BLaER1 (cell line): ENCODE measurements at regions not wholly inside any gene's neighbourhood (a gene's known extent, or its start where the extent isn't known, plus 50 kb on each side); places are given as distances from the start of the nearest gene placed in this dataset.
A peak's percentile ranks its signal among the peaks of the same experiment; 100 is the strongest.

Experiments
- H3K27ac ChIP-seq: shearing (Covaris generic); formaldehyde crosslinking; 2 replicates; pipeline ENCODE4 v1.8.1; 2022
- H3K27me3 ChIP-seq: shearing (Covaris generic); formaldehyde crosslinking; 2 replicates; pipeline ENCODE4 v1.8.1; 2022
- H3K36me3 ChIP-seq: shearing (Covaris generic); formaldehyde crosslinking; 2 replicates; pipeline ENCODE4 v1.8.1; 2022
- H3K4me1 ChIP-seq: shearing (Covaris generic); formaldehyde crosslinking; 2 replicates; pipeline ENCODE4 v1.8.1; 2022
- H3K4me2 ChIP-seq: shearing (Covaris generic); formaldehyde crosslinking; 2 replicates; pipeline ENCODE4 v1.8.1; 2022
- H3K4me3 ChIP-seq: shearing (Covaris generic); formaldehyde crosslinking; 2 replicates; pipeline ENCODE4 v1.8.1; 2022
- H3K9ac ChIP-seq: shearing (Covaris generic); formaldehyde crosslinking; 2 replicates; pipeline ENCODE4 v1.8.1; 2022
- H3K9me3 ChIP-seq: shearing (Covaris generic); formaldehyde crosslinking; 2 replicates; pipeline ENCODE4 v1.8.1; 2022
- H4K20me1 ChIP-seq: shearing (Covaris generic); formaldehyde crosslinking; 2 replicates; pipeline ENCODE4 v1.8.1; 2022
- Cebpa-rat ChIP-seq: shearing (Covaris generic); IDR thresholded peaks from 2 replicates; pipeline ENCODE4 v1.8.1; 2022

DNA sequence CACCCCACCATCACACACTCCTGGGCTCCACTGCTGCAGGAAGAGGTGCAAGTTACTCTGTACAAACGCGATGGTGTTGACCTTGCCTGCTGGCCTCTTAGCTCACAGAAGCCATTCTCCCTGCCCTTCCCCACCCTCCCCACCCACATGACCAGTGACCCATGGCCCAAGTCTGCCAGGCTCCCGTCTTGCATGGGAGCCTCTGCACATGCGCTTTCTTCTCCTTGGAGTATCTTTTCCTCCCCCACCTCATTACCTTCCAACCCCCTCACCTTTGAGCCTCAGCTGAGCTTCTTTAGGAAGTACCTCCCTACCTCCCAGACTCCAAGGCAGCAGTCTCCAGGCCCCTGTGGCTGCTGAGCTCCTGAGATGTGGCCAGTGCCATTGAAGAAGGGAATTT is 337.7 kb upstream of the ZNF32 start:
- no peaks in the 10 kb centered on the region for H3K4me1 ChIP-seq
- no peaks in the 10 kb centered on the region for H3K36me3 ChIP-seq
- no peak overlapping the region for H3K4me2 ChIP-seq
- no peaks in the 10 kb centered on the region for H3K9me3 ChIP-seq
- no peak for TF ChIP-seq Cebpa-rat
- H3K27ac ChIP-seq: no peak overlapping the region
- H4K20me1 ChIP-seq: no peaks in the 10 kb centered on the region
- no peaks in the 10 kb centered on the region for H3K27me3 ChIP-seq
- no peak overlapping the region for H3K9ac ChIP-seq
- no peak overlapping the region for H3K4me3 ChIP-seq

- no peak overlapping the region for H3K4me3 ChIP-seq
- no peak for TF ChIP-seq Cebpa-rat
- H3K27me3 ChIP-seq: no peaks in the 10 kb centered on the region
- no peaks in the 10 kb centered on the region for H3K9me3 ChIP-seq
- no peaks in the 10 kb centered on the region for H3K4me1 ChIP-seq
- H3K4me2 ChIP-seq: no peak overlapping the region
- H3K9ac ChIP-seq: no peak overlapping the region
- H3K36me3 ChIP-seq: no peaks in the 10 kb centered on the region
- H3K27ac ChIP-seq: no peak overlapping the region
- no peaks in the 10 kb centered on the region for H4K20me1 ChIP-seq
Observed at GRCh38 chr10:43985941-43986340, 337.3 kb upstream of the ZNF32 start.

DNA sequence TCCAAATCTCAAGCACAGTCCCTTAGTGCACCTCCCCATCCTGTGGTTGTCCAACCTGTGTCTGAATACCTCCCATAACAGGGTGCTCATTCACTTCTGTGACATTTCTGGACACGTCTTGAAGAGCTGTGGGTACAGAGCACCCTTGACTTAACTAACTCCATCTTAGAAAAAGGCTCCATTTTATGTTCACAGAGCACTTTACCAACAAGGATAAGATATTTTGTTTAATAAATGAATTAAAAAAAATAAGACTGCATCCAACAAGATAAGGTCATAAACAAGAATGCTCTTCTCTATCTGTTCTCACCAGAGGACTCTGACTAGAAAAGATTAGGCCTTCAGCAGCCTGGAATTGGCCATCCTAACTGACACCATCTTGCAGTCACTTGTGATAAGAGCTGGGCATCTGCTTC is 335.2 kb upstream of the ZNF32 start:
- no peaks in the 10 kb centered on the region for H3K27me3 ChIP-seq
- no peaks in the 10 kb centered on the region for H4K20me1 ChIP-seq
- H3K9ac ChIP-seq: no peak overlapping the region
- no peak overlapping the region for H3K27ac ChIP-seq
- H3K9me3 ChIP-seq: no peaks in the 10 kb centered on the region
- no peak overlapping the region for H3K4me2 ChIP-seq
- no peaks in the 10 kb centered on the region for H3K36me3 ChIP-seq
- no peak overlapping the region for H3K4me3 ChIP-seq
- H3K4me1 ChIP-seq: 0 out of 2 replicates have a peak, but pooled peaks cover 5% of the 10 kb centered on the region
- no peak for TF ChIP-seq Cebpa-rat

DNA sequence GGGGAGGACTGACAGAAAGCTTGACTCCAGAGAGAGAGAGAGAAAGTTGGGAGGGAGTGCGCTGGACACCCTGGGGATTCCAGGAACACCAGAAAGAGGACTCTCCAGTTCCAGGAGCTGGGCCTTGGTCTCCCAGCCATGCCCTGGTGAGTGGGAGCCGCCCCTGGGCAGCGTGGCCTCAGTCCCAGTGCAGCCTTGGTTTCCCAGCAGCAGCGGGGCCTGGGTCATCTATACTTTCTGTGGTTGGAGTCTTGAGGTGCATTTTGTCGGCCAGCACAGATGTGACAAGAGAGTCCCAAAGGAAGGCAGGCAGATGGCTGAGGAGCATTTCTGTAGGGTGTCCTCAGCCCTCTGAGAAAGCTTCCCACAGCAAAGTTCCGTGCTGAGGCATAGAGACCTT is 334.7 kb upstream of the ZNF32 start:
- Histone ChIP-seq H3K4me1 (0 out of 2 replicates have a peak, but pooled peaks cover 5% of the 10 kb centered on the region), H4K20me1 (no peaks in the 10 kb centered on the region), H3K4me2 (no peak overlapping the region), H3K27me3 (no peaks in the 10 kb centered on the region), H3K27ac (no peak overlapping the region), H3K4me3 (no peak overlapping the region), H3K9ac (no peak overlapping the region), H3K36me3 (no peaks in the 10 kb centered on the region), H3K9me3 (no peaks in the 10 kb centered on the region)
- no peak for TF ChIP-seq Cebpa-rat

- Histone ChIP-seq H3K36me3 (no peaks in the 10 kb centered on the region), H3K4me3 (no peak overlapping the region), H3K9me3 (no peaks in the 10 kb centered on the region), H3K4me1 (peaks cover 13% of the 10 kb centered on the region), H3K4me2 (no peak overlapping the region), H4K20me1 (no peaks in the 10 kb centered on the region), H3K9ac (no peak overlapping the region), H3K27me3 (no peaks in the 10 kb centered on the region), H3K27ac (no peak overlapping the region)
- no peak for TF ChIP-seq Cebpa-rat
Observed at GRCh38 chr10:43982250-43982649, 333.6 kb upstream of the ZNF32 start.

- H4K20me1 ChIP-seq: no peaks in the 10 kb centered on the region
- no peak overlapping the region for H3K4me2 ChIP-seq
- no peaks in the 10 kb centered on the region for H3K27me3 ChIP-seq
- no peak overlapping the region for H3K27ac ChIP-seq
- H3K9ac ChIP-seq: no peak overlapping the region
- TF ChIP-seq Cebpa-rat: no peak
- H3K4me3 ChIP-seq: no peak overlapping the region
- H3K36me3 ChIP-seq: no peaks in the 10 kb centered on the region
- peaks cover 13% of the 10 kb centered on the region for H3K4me1 ChIP-seq
- H3K9me3 ChIP-seq: no peaks in the 10 kb centered on the region
Observed at GRCh38 chr10:43981696-43982095, 333.0 kb upstream of the ZNF32 start.

GRCh38 chr10:43981232-43981631 is 332.6 kb upstream of the ZNF32 start:
- TF ChIP-seq Cebpa-rat: no peak
- H3K4me1 ChIP-seq: peaks cover 13% of the 10 kb centered on the region
- H3K27me3 ChIP-seq: no peaks in the 10 kb centered on the region
- no peak overlapping the region for H3K9ac ChIP-seq
- no peak overlapping the region for H3K4me3 ChIP-seq
- H3K36me3 ChIP-seq: no peaks in the 10 kb centered on the region
- no peaks in the 10 kb centered on the region for H3K9me3 ChIP-seq
- no peaks in the 10 kb centered on the region for H4K20me1 ChIP-seq
- H3K27ac ChIP-seq: no peak overlapping the region
- no peak overlapping the region for H3K4me2 ChIP-seq

DNA sequence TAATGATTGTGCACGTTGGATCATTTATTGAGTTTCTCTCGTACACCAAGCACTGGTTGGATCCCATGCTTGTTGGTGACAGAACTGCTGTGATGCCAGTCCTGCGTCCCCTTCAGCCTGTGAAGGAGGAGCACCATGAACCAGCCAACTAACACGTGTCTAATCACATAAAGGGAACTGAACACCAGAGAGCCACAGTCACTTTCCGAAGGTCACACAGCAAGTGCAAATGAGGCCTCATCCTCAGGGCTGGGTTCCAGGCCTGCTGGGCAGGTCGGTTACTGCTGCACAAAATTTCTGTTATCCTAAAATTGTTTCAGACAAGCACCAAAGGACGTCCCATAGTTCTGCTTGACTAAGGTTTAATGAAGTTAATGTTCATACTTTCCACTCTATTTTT is 332.0 kb upstream of the ZNF32 start:
- no peaks in the 10 kb centered on the region for H3K9me3 ChIP-seq

DNA sequence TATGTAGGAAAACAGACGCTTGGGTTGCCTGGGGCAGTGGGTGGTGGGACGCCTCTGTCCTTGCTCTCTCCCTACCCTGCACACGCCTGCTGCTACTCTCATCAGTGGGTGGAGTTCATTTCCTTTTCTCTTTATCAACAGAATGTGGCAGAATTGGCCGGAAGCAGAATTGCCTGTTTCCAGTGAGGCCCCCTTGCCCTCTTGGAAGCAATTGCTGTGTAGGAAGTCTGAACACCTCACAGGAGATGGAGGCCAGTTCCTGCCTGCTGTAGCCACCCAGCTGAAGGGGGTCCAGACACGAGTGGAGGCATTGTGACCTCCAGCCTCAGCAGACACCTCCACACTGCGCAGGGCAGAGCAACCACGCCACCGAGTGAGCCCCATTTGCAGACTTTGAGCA is 331.6 kb upstream of the ZNF32 start:
- H3K9ac ChIP-seq: no peak overlapping the region
- no peaks in the 10 kb centered on the region for H4K20me1 ChIP-seq
- H3K36me3 ChIP-seq: no peaks in the 10 kb centered on the region
- no peaks in the 10 kb centered on the region for H3K27me3 ChIP-seq
- no peak for TF ChIP-seq Cebpa-rat
- H3K4me2 ChIP-seq: peak overlapping the region; percentile 14; the same call in 1 of the 2 replicates
- no peak overlapping the region for H3K4me3 ChIP-seq
- H3K4me1 ChIP-seq: peaks cover 13% of the 10 kb centered on the region
- no peak overlapping the region for H3K27ac ChIP-seq
- no peaks in the 10 kb centered on the region for H3K9me3 ChIP-seq

More for the DNA sequence above, 332.0 kb upstream of the ZNF32 start:
- no peak overlapping the region for H3K9ac ChIP-seq
- peak overlapping the region; percentile 14; the same call in 1 of the 2 replicates for H3K4me2 ChIP-seq
- no peaks in the 10 kb centered on the region for H4K20me1 ChIP-seq
- no peaks in the 10 kb centered on the region for H3K36me3 ChIP-seq
- H3K4me1 ChIP-seq: peaks cover 13% of the 10 kb centered on the region
- no peak for TF ChIP-seq Cebpa-rat
- H3K27ac ChIP-seq: no peak overlapping the region
- H3K27me3 ChIP-seq: no peaks in the 10 kb centered on the region
- H3K4me3 ChIP-seq: no peak overlapping the region

DNA sequence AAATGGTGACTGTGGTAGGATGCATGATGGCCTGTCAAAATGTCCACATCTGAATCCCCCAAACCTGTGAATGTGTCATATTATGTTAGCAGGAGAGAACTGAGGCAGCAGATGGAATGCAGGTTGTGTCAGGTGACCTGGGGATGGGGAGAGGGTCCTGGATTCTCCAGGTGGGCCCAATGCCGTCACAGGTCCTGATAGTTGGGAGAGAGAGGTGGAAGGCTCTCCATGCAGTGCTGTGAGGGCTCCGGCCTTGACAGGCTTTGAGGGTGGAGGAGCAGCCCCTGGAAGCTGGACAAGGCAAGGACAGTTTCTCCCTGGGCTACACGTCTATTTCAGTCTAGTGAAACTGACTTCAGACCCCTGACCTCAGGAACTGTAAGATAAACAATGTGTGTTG is 330.9 kb upstream of the ZNF32 start:
- no peak overlapping the region for H3K9ac ChIP-seq
- H4K20me1 ChIP-seq: no peaks in the 10 kb centered on the region
- H3K27ac ChIP-seq: no peak overlapping the region
- H3K9me3 ChIP-seq: no peaks in the 10 kb centered on the region; the same call in 1 of the 2 replicates
- no peaks in the 10 kb centered on the region for H3K27me3 ChIP-seq
- no peaks in the 10 kb centered on the region for H3K36me3 ChIP-seq
- H3K4me2 ChIP-seq: no peak overlapping the region
- H3K4me3 ChIP-seq: no peak overlapping the region
- H3K4me1 ChIP-seq: peaks cover 13% of the 10 kb centered on the region
- TF ChIP-seq Cebpa-rat: no peak

GRCh38 chr10:43978936-43979335 is 330.3 kb upstream of the ZNF32 start:
- H3K4me1 ChIP-seq: peaks cover 13% of the 10 kb centered on the region
- H3K4me2 ChIP-seq: no peak overlapping the region
- H4K20me1 ChIP-seq: no peaks in the 10 kb centered on the region
- H3K4me3 ChIP-seq: no peak overlapping the region
- no peak overlapping the region for H3K27ac ChIP-seq
- H3K36me3 ChIP-seq: no peaks in the 10 kb centered on the region
- no peak overlapping the region for H3K9ac ChIP-seq
- no peaks in the 10 kb centered on the region; the same call in 1 of the 2 replicates for H3K9me3 ChIP-seq
- no peak for TF ChIP-seq Cebpa-rat
- H3K27me3 ChIP-seq: no peaks in the 10 kb centered on the region
